Trophoblast cell (in vitro differentiated cells and primary cell): ENCODE measurements at regions not wholly inside any gene's neighbourhood (a gene's known extent, or its start where the extent isn't known, plus 50 kb on each side); places are given as distances from the start of the nearest gene placed in this dataset.

ENCODE experiments used
- DNase-seq, 2 donors: peaks; one replicate each; pipeline ENCODE4 v3.0.0-alpha.2; 2016
- H2AFZ ChIP-seq: 2 replicates; pipeline ENCODE4 v1.6.1; 2013; ENCODE audit warnings: low read length, moderate library complexity, mild to moderate bottlenecking; ENCODE audit not compliant: insufficient read depth, poor library complexity
- H2AK5ac ChIP-seq: 2 replicates; pipeline ENCODE4 v1.6.1; 2013; ENCODE audit warnings: mild to moderate bottlenecking, low read length
- H2BK120ac ChIP-seq: 2 replicates; pipeline ENCODE4 v1.6.1; 2013; ENCODE audit warnings: low read length, mild to moderate bottlenecking, moderate library complexity; ENCODE audit not compliant: insufficient read depth, poor library complexity
- H2BK12ac ChIP-seq: 2 replicates; pipeline ENCODE4 v1.6.1; 2013; ENCODE audit warnings: mild to moderate bottlenecking, low read length, moderate library complexity
- H2BK5ac ChIP-seq: 2 replicates; pipeline ENCODE4 v1.6.1; 2013; ENCODE audit warnings: low read length, low read depth, moderate library complexity, mild to moderate bottlenecking; ENCODE audit not compliant: poor library complexity
- H3K14ac ChIP-seq: 2 replicates; pipeline ENCODE4 v1.6.1; 2013; ENCODE audit warnings: mild to moderate bottlenecking, low read length
- H3K18ac ChIP-seq: 2 replicates; pipeline ENCODE4 v1.6.1; 2013; ENCODE audit warnings: mild to moderate bottlenecking, low read length
- H3K23ac ChIP-seq: 2 replicates; pipeline ENCODE4 v1.6.1; 2013; ENCODE audit warnings: low read length
- H3K27ac ChIP-seq: 2 replicates; pipeline ENCODE4 v1.5.1; 2013; ENCODE audit warnings: low read depth, mild to moderate bottlenecking, inconsistent platforms, low read length, moderate library complexity
- H3K27me3 ChIP-seq: 2 replicates; pipeline ENCODE4 v1.6.1; 2013; ENCODE audit warnings: inconsistent platforms, mild to moderate bottlenecking, low read length, moderate library complexity; ENCODE audit not compliant: insufficient read depth
- H3K36me3 ChIP-seq, 2 experiments: 1 replicate in 1 of 2; 2 replicates in 1 of 2; pipeline ENCODE4 v1.6.1; 2013; ENCODE audit warnings: low read length in 2 of 2, mild to moderate bottlenecking in 2 of 2, moderate library complexity in 1 of 2; ENCODE audit not compliant: insufficient read depth in 2 of 2, control insufficient read depth in 1 of 2
- H3K4ac ChIP-seq: 2 replicates; pipeline ENCODE4 v1.6.1; 2013; ENCODE audit warnings: low read depth, mild to moderate bottlenecking, low read length, moderate library complexity
- H3K4me1 ChIP-seq, 2 experiments: 1 replicate in 1 of 2; 2 replicates in 1 of 2; pipeline ENCODE4 v1.6.1; 2013; ENCODE audit warnings: low read length in 2 of 2, mild to moderate bottlenecking in 2 of 2, moderate library complexity in 1 of 2; ENCODE audit not compliant: insufficient read depth in 2 of 2, control insufficient read depth in 1 of 2
- H3K4me2 ChIP-seq: 2 replicates; pipeline ENCODE4 v1.6.1; 2013; ENCODE audit warnings: inconsistent platforms, mild to moderate bottlenecking, low read length, moderate library complexity
- H3K4me3 ChIP-seq: 2 replicates; pipeline ENCODE4 v1.5.1; 2013; ENCODE audit warnings: mild to moderate bottlenecking, low read depth, low read length, inconsistent platforms
- H3K79me1 ChIP-seq: one replicate; pipeline ENCODE4 v1.6.1; 2013; ENCODE audit warnings: low read length
- H3K79me2 ChIP-seq: 2 replicates; pipeline ENCODE4 v1.6.1; 2013; ENCODE audit warnings: low read length, mild to moderate bottlenecking; ENCODE audit not compliant: control insufficient read depth, insufficient read depth, poor library complexity
- H3K9ac ChIP-seq: 2 replicates; pipeline ENCODE4 v1.6.1; 2013; ENCODE audit warnings: mild to moderate bottlenecking, low read length
- H3K9me3 ChIP-seq: 2 replicates; pipeline ENCODE4 v1.6.1; 2013; ENCODE audit warnings: low read depth, mild to moderate bottlenecking, control low read depth, inconsistent platforms, low read length; ENCODE audit not compliant: insufficient read depth
- H4K12ac ChIP-seq: 2 replicates; pipeline ENCODE4 v1.6.1; 2013; ENCODE audit warnings: low read depth, mild to moderate bottlenecking, low read length, moderate library complexity
- H4K8ac ChIP-seq: 2 replicates; pipeline ENCODE4 v1.6.1; 2013; ENCODE audit warnings: low read depth, mild to moderate bottlenecking, low read length, moderate library complexity
- H4K91ac ChIP-seq: one replicate; pipeline ENCODE4 v1.6.1; 2013; ENCODE audit warnings: low read depth, mild to moderate bottlenecking, low read length, moderate library complexity
- WGBS: extraction: QIAGEN DNeasy Blood & Tissue Kit; methylation state at CpG from one replicate; pipeline ENCODE4 v1.1.7; 2013; ENCODE audit warnings: missing lambda C conversion rate; ENCODE audit not compliant: insufficient read length, insufficient coverage; ENCODE audit errors: extremely low coverage; 5-methylcytosine and 5-hydroxymethylcytosine counted together

DNA sequence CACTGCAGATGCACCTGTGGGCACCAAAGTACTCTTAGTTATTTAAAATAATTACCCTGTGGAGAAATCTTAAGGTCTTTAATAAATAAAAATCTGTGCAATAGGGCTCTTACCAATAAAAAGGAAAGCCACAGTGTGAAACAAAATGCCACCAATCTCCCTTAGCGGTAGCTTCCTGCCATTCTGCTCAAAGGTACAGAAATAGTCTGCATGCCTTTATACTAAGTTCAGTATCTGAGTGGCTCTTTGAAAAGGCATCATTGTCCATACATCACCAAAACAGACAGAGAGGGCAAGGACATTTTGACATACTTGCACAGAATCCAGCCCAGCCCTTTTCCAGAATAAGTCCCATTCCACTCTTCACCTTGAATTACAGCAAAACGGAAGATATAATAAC is 161.0 kb downstream of the KLF12 start:
- WGBS = no CpG with 5 or more reads among the region's 2 CpGs

DNA sequence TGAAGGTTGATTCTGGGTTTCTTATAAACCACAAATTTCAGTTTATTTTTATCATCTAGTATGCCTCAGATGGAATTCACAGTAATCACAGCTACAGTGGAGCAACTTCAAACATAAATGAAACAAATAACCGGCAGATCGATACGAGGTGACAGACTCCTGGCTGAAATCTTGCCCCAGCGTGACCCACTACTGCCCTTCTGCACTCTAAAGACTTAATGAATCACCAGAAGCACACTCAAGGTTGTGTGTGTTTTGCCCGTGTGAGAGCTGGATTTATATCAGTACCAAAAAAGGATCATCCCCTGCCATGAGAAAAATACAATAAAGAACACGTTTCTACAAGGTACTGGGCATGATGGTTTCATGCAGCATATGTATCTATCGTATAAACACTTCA is 161.7 kb downstream of the KLF12 start:
- no peak overlapping the region for H4K12ac ChIP-seq
- no peak for DNase-seq
- WGBS = no CpG with 5 or more reads among the region's 7 CpGs
- H3K79me1 ChIP-seq = no peaks in the 10 kb centered on the region
- no peak overlapping the region for H2BK5ac ChIP-seq
- no peaks in the 10 kb centered on the region for H3K9me3 ChIP-seq
- no peaks in the 10 kb centered on the region for H3K4me1 ChIP-seq
- no peaks in the 10 kb centered on the region for H3K79me2 ChIP-seq
- no peaks in the 10 kb centered on the region for H3K36me3 ChIP-seq
- no peak overlapping the region for H4K8ac ChIP-seq
- no peak overlapping the region for H3K4me3 ChIP-seq
- H2BK120ac ChIP-seq = no peak overlapping the region
- no peak overlapping the region for H2AFZ ChIP-seq
- no peak overlapping the region for H4K91ac ChIP-seq
- H3K23ac ChIP-seq = no peak overlapping the region
- H3K14ac ChIP-seq = no peak overlapping the region
- no peak overlapping the region for H3K27ac ChIP-seq
- H2AK5ac ChIP-seq = no peak overlapping the region
- H3K4ac ChIP-seq = no peak overlapping the region
- H2BK12ac ChIP-seq = no peak overlapping the region
- no peak overlapping the region for H3K9ac ChIP-seq
- H3K18ac ChIP-seq = no peak overlapping the region
- no peaks in the 10 kb centered on the region for H3K27me3 ChIP-seq
- H3K4me2 ChIP-seq = no peak overlapping the region

More for the DNA sequence above, 161.0 kb downstream of the KLF12 start:
- Histone ChIP-seq H2AFZ (no peak overlapping the region), H2BK5ac (no peak overlapping the region), H2BK120ac (no peak overlapping the region), H3K4me2 (no peak overlapping the region), H3K4me3 (no peak overlapping the region), H3K18ac (no peak overlapping the region), H3K4me1 (no peaks in the 10 kb centered on the region), H3K79me2 (no peaks in the 10 kb centered on the region), H3K4ac (no peak overlapping the region), H3K14ac (no peak overlapping the region), H3K27ac (no peak overlapping the region), H2AK5ac (no peak overlapping the region), H3K9me3 (no peaks in the 10 kb centered on the region), H4K8ac (no peak overlapping the region), H3K9ac (no peak overlapping the region), H3K27me3 (no peaks in the 10 kb centered on the region), H3K79me1 (no peaks in the 10 kb centered on the region), H3K23ac (no peak overlapping the region), H4K91ac (no peak overlapping the region), H3K36me3 (no peaks in the 10 kb centered on the region), H4K12ac (no peak overlapping the region), H2BK12ac (no peak overlapping the region)
- no peak for DNase-seq

DNA sequence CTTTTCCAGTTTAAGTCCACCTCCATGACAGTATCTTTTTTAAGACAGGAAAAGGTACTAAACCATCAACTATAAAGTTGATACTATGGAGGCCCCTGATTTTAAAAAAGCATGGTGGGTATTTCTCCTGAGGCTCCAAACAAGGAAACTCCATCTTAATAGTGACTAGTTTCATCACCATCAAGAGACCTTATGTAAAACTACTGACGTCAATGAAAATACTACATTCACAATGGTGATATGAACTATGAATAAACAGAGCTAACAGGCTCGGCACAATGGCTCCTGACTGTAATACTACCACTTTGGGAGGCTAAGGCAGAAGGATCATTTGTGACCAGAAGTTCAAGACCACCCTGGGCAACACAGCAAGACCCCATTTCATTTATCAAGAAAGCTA is 162.7 kb downstream of the KLF12 start:
- H3K79me1 ChIP-seq = no peaks in the 10 kb centered on the region
- no peak overlapping the region for H3K14ac ChIP-seq
- DNase-seq = no peak
- no peak overlapping the region for H3K23ac ChIP-seq
- no peak overlapping the region for H3K9ac ChIP-seq
- no peak overlapping the region for H4K8ac ChIP-seq
- no peak overlapping the region for H2AFZ ChIP-seq
- H3K27me3 ChIP-seq = no peaks in the 10 kb centered on the region
- H3K9me3 ChIP-seq = no peaks in the 10 kb centered on the region
- no peak overlapping the region for H3K4me3 ChIP-seq
- no peak overlapping the region for H3K18ac ChIP-seq
- H3K36me3 ChIP-seq = no peaks in the 10 kb centered on the region
- no peaks in the 10 kb centered on the region for H3K79me2 ChIP-seq
- no CpG with 5 or more reads among the region's 2 CpGs for WGBS
- H2BK120ac ChIP-seq = no peak overlapping the region
- no peak overlapping the region for H3K4ac ChIP-seq
- no peak overlapping the region for H4K12ac ChIP-seq
- no peak overlapping the region for H3K27ac ChIP-seq
- H2AK5ac ChIP-seq = no peak overlapping the region
- no peak overlapping the region for H4K91ac ChIP-seq
- H2BK12ac ChIP-seq = no peak overlapping the region
- H2BK5ac ChIP-seq = no peak overlapping the region
- H3K4me2 ChIP-seq = no peak overlapping the region
- H3K4me1 ChIP-seq = no peaks in the 10 kb centered on the region

DNA sequence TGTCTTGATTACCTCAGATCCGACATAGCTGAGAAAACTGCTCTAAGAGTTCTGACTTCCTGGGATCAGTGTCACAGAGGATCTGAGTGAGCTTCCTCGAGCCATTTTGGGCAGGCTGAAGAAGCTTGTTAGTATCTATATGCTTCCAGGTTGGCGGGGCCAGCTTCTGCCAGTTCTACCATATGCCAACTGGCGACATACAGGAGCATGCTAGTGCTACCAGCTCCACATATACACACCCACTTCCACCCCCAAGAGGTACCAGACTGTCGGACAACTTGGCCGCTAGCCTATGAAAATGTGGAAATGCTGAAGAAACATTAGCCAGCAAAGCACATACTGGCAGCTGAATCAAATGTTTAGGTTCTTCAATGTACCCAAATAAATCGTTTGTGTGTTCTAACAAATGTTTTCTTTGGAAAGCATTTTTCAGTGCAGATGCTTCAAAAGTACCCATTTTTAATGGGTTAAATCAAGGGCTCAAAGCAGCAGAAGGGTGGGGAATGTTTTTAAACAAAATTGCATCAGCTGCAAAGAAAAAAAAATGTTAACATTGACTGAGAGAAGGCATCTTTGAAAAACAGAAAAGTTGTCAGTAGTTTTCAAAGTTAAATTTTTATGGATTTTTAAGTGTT is 163.7 kb downstream of the KLF12 start:
- no peak overlapping the region for H4K91ac ChIP-seq

More for the DNA sequence above, 163.7 kb downstream of the KLF12 start:
- H3K9me3 ChIP-seq = no peaks in the 10 kb centered on the region
- H2AFZ ChIP-seq = no peak overlapping the region
- no peak overlapping the region for H4K12ac ChIP-seq
- DNase-seq = no peak
- no peak overlapping the region for H3K27ac ChIP-seq
- H3K4me1 ChIP-seq = no peaks in the 10 kb centered on the region
- no peak overlapping the region for H3K14ac ChIP-seq
- no peaks in the 10 kb centered on the region for H3K79me1 ChIP-seq
- H3K18ac ChIP-seq = no peak overlapping the region
- WGBS = no CpG with 5 or more reads among the region's 7 CpGs
- H2BK120ac ChIP-seq = no peak overlapping the region
- H3K4ac ChIP-seq = no peak overlapping the region
- H3K4me3 ChIP-seq = no peak overlapping the region
- no peak overlapping the region for H2BK5ac ChIP-seq
- H3K27me3 ChIP-seq = no peaks in the 10 kb centered on the region
- no peak overlapping the region for H4K8ac ChIP-seq
- no peak overlapping the region for H3K9ac ChIP-seq
- H3K79me2 ChIP-seq = no peaks in the 10 kb centered on the region
- no peak overlapping the region for H3K4me2 ChIP-seq
- H3K23ac ChIP-seq = no peak overlapping the region
- H3K36me3 ChIP-seq = no peaks in the 10 kb centered on the region
- H2BK12ac ChIP-seq = no peak overlapping the region
- no peak overlapping the region for H2AK5ac ChIP-seq
